Transverse colon (tissue), 4 donors: ENCODE measurements at regions not wholly inside any gene's neighbourhood (a gene's known extent, or its start where the extent isn't known, plus 50 kb on each side); places are given as distances from the start of the nearest gene placed in this dataset.

Source experiments
- DNase-seq: peaks from one replicate; pipeline ENCODE4 v3.0.0-alpha.2; 2019
- H3K27ac ChIP-seq, 4 donors: fragments of 200-600 bp; sonication (generic); 2 replicates each; pipeline ENCODE4 v1.5.1; 2016 to 2018; ENCODE audit warnings: inconsistent platforms in 4 of 4
- H3K27me3 ChIP-seq: fragments of 200-600 bp; sonication (generic); 2 replicates; pipeline ENCODE4 v1.5.1; 2017; ENCODE audit warnings: inconsistent platforms
- H3K36me3 ChIP-seq, 4 donors: fragments of 200-600 bp; sonication (generic); 2 replicates each; pipeline ENCODE4 v1.5.1; 2017 to 2019; ENCODE audit warnings: inconsistent platforms in 4 of 4
- H3K4me1 ChIP-seq, 4 donors: fragments of 200-600 bp; sonication (generic); 2 replicates each; pipeline ENCODE4 v1.5.1; 2017 to 2020; ENCODE audit warnings: inconsistent platforms in 4 of 4
- H3K4me3 ChIP-seq, 4 donors: fragments of 200-600 bp; sonication (generic); 1 replicate in 1 of 4; 2 replicates in 3 of 4; pipeline versions ENCODE4 v1.5.1 to v1.6.1; 2017 to 2019; ENCODE audit warnings: inconsistent platforms in 4 of 4
- H3K9me3 ChIP-seq, 2 donors: fragments of 200-600 bp; sonication (generic); 2 replicates each; pipeline ENCODE4 v1.5.1; 2017 to 2019; ENCODE audit warnings: inconsistent platforms in 2 of 2
- CTCF ChIP-seq, 5 experiments: fragments of 200-600 bp in 3 of 5; fragments of 450-650 bp in 2 of 5; sonication (generic) in 3 of 5; IDR thresholded peaks; 1 replicate in 2 of 5; 2 replicates in 3 of 5; pipeline ENCODE4 v1.5.1; 2016 to 2017; ENCODE audit warnings: antibody characterized with exemption in 5 of 5, inconsistent platforms in 3 of 5, mild to moderate bottlenecking in 2 of 5, moderate library complexity in 1 of 5
- EP300 ChIP-seq: sonication (generic); formaldehyde crosslinking; IDR thresholded peaks from one replicate; pipeline ENCODE4 v1.6.1; 2017; ENCODE audit warnings: antibody characterized with exemption, low read depth
- POLR2A ChIP-seq: fragments of 450-650 bp; IDR thresholded peaks from one replicate; pipeline ENCODE4 v1.6.1; 2016; ENCODE audit warnings: antibody characterized with exemption, mild to moderate bottlenecking, moderate library complexity
- POLR2AphosphoS5 ChIP-seq, 3 donors: sonication (generic); formaldehyde crosslinking; IDR thresholded peaks; one replicate each; pipeline ENCODE4 v1.6.1; 2016; ENCODE audit warnings: antibody characterized with exemption in 3 of 3
- WGBS, 2 donors: methylation state at CpG; one replicate each; pipeline ENCODE4 v1.1.5; 2018; ENCODE audit warnings: low coverage in 1 of 2; 5-methylcytosine and 5-hydroxymethylcytosine counted together
- in situ Hi-C, 4 donors: fragments of 200-750 bp; cut with MboI; loops; one replicate each; pipeline versions ENCODE4 v1.15.0 to v1.15.1; 2017; ENCODE audit warnings: low sequenced_read_pairs in 3 of 4, low pct_ligation_motif_present in 1 of 4, low pct_unique_long_range_greater_than_20kb in 1 of 4
- intact Hi-C: fragments of 100-400 bp; cut with DNase I; formaldehyde crosslinking; loops from one replicate; pipeline ENCODE4 v1.15.1; 2023; ENCODE audit warnings: low total_unique reads

- Histone ChIP-seq H3K27ac (no peak overlapping the region), H3K27me3 (no peaks in the 10 kb centered on the region), H3K4me3 (no peak overlapping the region), H3K36me3 (no peaks in the 10 kb centered on the region), H3K9me3 (no peaks in the 10 kb centered on the region), H3K4me1 (no peaks in the 10 kb centered on the region)
- TF ChIP-seq POLR2AphosphoS5 (IDR thresholded peaks at IDR 0.05): no peak
- no peak for DNase-seq
- intact Hi-C loops: no loop called here
- WGBS, 2 donors: 50 to 70% methylated on average over 2 of the region's 2 CpGs
- in situ Hi-C loops: no loop called here
Measured at GRCh38 chr1:60427701-60428100, 354.1 kb upstream of the C1orf87 start.

- H3K4me3 ChIP-seq: no peak overlapping the region
- no peaks in the 10 kb centered on the region for H3K27me3 ChIP-seq
- TF ChIP-seq POLR2A (no peak), POLR2AphosphoS5 (IDR thresholded peaks at IDR 0.05) (no peak), EP300 (no peak), CTCF (IDR thresholded peaks at IDR 0.05) (no peak)
- no peaks in the 10 kb centered on the region for H3K36me3 ChIP-seq
- no peaks in the 10 kb centered on the region for H3K4me1 ChIP-seq
- 70% methylated on average over 4 of the region's 4 CpGs; no CpG with 5 or more reads in 1 of the 2 donors for WGBS, 2 donors
- H3K9me3 ChIP-seq: peaks cover 0 to under 1% of the 10 kb centered on the region in 2 donors
- H3K27ac ChIP-seq: no peak overlapping the region
- in situ Hi-C loops: no loop called here
- intact Hi-C loops: no loop called here
- DNase-seq: no peak
Measured at GRCh38 chr1:60427194-60427593, 353.6 kb upstream of the C1orf87 start.

GRCh38 chr1:60425528-60425927, 352.0 kb upstream of the C1orf87 start:
- H3K27me3 ChIP-seq: no peaks in the 10 kb centered on the region
- DNase-seq: no peak
- H3K4me1 ChIP-seq: no peaks in the 10 kb centered on the region
- H3K4me3 ChIP-seq: no peak overlapping the region
- peaks cover 0 to 7% of the 10 kb centered on the region in 2 donors for H3K9me3 ChIP-seq
- no peaks in the 10 kb centered on the region for H3K36me3 ChIP-seq
- WGBS, 2 donors: 70 to 83% methylated on average over 1 of the region's 1 CpG
- TF ChIP-seq POLR2A: no peak
- peak in 4 of 5 experiments; percentile 15 to 36 (median 24) for TF ChIP-seq CTCF (IDR thresholded peaks at IDR 0.05)
- no peak for TF ChIP-seq EP300
- no peak for TF ChIP-seq POLR2AphosphoS5 (IDR thresholded peaks at IDR 0.05)
- in situ Hi-C loops (no loop called here), intact Hi-C loops (no loop called here)
- no peak overlapping the region for H3K27ac ChIP-seq

GRCh38 chr1:60423146-60423780, 349.7 kb upstream of the C1orf87 start:
- intact Hi-C loops (no loop called here), in situ Hi-C loops (no loop called here)
- TF ChIP-seq EP300: no peak
- TF ChIP-seq POLR2A: no peak
- TF ChIP-seq CTCF (IDR thresholded peaks at IDR 0.05): no peak
- TF ChIP-seq POLR2AphosphoS5 (IDR thresholded peaks at IDR 0.05): no peak
- WGBS, 2 donors: 51 to 66% methylated on average over 4 to 5 of the region's 5 CpGs
- DNase-seq: no peak
- Histone ChIP-seq H3K36me3 (no peaks in the 10 kb centered on the region), H3K4me1 (no peaks in the 10 kb centered on the region), H3K9me3 (peaks cover 0 to 7% of the 10 kb centered on the region in 2 donors), H3K27ac (no peak overlapping the region), H3K27me3 (no peaks in the 10 kb centered on the region), H3K4me3 (no peak overlapping the region)

- in situ Hi-C loops: no loop called here
- WGBS, 2 donors: 79 to 92% methylated on average over 3 to 4 of the region's 4 CpGs
- no peak for TF ChIP-seq POLR2A
- no peak for TF ChIP-seq CTCF (IDR thresholded peaks at IDR 0.05)
- no peak for TF ChIP-seq EP300
- no peak for TF ChIP-seq POLR2AphosphoS5 (IDR thresholded peaks at IDR 0.05)
Measured at GRCh38 chr1:60421965-60422364, 348.4 kb upstream of the C1orf87 start.

More at GRCh38 chr1:60421965-60422364, 348.4 kb upstream of the C1orf87 start:
- intact Hi-C loops: no loop called here
- H3K4me3 ChIP-seq: no peak overlapping the region
- peaks cover 0 to 7% of the 10 kb centered on the region in 2 donors for H3K9me3 ChIP-seq
- no peak overlapping the region for H3K27ac ChIP-seq
- no peaks in the 10 kb centered on the region for H3K4me1 ChIP-seq
- H3K36me3 ChIP-seq: no peaks in the 10 kb centered on the region
- no peak for DNase-seq
- H3K27me3 ChIP-seq: no peaks in the 10 kb centered on the region
